ELR (cell line): ENCODE measurements at regions not wholly inside any gene's neighbourhood (a gene's known extent, or its start where the extent isn't known, plus 50 kb on each side); places are given as distances from the start of the nearest gene placed in this dataset.

Experiments
- DNase-seq: peaks from one replicate; pipeline ENCODE4 v3.0.0-alpha.2; 2015; ENCODE audit warnings: low read depth

DNA sequence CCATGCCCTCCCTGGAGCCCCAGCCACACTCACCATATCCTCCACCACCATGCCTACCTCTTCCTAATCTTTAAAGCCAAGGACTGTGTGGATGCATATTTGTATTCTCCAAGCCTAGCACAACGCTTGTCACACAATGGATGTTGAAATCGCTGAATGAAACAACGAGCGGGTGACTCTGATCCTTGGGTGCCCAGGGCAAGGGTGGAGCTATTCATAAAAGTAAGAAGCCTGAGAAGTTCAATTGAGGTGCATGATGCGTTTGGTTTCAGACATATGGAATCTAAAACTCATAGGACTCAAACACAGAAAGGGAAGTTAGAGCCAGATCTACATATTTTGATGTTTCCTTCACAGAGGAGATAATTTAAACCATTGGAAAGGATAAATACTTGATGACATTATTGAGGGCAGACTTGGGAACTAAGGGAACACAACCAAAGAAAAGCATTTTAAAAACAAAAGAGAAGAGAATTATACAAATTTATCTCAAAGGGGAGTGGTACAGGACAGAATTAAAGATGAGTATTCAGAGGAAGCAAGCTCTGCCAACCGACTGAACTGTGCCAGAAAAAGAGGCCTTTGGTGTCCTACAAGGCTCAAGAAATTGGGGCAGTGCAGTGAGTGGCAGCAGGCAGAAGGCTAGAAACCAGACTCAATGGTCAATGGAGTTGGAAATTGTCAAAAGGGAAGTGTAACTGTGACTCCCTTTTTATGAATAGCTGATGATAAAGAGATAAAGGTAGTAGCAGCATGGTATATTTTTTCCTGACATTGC is 200.6 kb upstream of the NCKAP5 start:
- DNase-seq: no peak

DNA sequence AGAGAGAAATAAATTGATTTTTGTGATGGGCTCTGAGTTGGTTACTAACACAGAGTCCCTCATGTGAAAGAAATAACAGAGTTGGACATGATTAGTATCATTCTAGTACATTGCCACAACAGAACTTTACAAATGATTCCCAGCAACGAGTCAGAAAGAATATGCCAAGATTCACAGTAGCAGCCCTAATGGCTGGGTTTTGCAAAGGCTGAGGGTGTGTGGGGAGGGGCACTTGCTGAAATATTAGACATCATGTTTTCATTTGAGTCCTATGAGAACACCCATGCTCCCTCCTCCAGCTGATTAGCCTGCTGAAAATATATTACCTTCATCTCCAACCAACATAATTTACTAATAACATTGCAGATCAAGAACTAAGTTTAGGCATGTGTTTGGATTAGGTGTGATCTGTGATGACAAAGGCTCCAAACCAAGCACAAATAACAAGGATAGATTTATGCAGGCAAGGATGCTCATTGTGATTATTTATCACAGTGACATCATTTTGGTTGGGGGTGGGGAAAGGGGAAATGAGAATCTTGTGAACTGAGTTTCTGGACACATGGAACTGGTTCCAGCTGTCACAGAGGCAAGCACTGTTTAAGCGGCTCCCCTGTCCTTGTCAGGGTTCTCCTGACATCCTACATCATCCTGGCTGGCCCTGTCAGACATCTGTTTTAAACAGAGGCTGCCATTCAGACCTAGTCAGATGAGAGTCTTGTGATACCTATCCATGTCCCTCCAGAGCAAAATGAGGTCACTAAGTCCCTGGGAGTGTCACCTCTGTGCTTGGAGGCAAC is 205.8 kb upstream of the NCKAP5 start:
- no peak for DNase-seq

DNA sequence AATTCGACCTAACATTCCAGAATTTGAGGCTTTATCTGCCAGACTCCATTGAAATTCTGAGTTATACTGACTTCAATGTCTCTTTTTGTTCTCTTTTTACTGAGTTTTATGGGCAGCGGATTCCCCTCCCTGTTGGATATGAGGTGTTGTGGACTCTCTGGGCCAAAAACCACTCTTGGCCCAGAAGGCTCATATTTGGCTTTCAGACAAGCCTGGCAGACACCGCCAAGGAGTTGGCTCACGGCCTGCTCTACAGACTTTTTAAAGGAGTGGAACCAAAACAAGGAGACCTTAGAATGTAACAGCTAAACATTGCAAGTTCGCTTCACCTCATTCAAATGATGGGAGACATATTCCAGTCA is 206.4 kb upstream of the NCKAP5 start:
- no peak for DNase-seq

DNA sequence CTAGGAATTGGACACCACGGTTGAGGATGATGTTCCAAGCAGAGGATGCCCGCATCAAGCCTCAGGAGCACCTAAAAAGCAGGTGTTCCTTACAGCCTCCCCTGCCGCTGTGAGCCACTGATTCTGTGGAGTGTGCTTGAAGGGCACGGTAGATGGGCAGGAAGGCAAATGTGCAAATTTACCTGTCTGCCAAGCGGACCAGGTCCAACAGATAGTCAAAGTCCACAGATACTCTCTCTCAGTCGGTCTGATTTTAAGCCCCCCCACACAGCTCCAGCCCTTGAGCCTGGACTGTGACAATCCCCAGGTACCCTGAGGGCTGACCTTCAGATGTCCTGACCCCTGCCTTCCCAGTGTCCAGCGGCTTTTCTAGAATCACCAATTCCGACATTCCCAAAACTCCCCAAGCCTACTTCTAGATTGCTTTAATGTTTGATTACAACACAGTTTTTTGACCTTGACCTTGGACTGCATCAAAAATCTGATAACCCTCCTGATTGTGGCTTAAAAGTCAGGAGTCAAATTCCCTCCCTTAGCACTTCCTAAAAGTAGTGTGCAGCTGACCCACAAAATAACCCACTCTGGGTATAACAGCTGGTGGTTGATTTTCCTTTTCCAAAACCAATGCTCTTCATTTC is 208.8 kb upstream of the NCKAP5 start:
- DNase-seq: no peak

DNA sequence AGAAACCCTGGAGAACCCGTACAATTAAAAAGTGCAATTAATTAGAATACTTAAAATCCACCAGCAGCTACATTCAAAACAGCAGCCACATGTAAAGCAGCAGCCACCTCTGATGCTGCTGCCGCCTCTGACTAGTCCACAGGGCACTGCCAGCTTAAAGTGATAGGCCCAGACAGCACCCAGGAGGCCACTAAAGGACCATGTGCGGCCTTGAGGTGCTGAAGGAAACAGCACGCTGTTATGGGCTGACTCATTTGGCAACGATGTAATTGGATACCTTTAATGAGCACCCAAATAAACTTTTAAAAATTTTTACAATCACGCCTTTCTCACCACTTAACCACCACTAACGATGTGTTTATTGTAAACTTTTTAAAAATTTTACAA is 209.3 kb upstream of the NCKAP5 start:
- peak; percentile 73 for DNase-seq

DNA sequence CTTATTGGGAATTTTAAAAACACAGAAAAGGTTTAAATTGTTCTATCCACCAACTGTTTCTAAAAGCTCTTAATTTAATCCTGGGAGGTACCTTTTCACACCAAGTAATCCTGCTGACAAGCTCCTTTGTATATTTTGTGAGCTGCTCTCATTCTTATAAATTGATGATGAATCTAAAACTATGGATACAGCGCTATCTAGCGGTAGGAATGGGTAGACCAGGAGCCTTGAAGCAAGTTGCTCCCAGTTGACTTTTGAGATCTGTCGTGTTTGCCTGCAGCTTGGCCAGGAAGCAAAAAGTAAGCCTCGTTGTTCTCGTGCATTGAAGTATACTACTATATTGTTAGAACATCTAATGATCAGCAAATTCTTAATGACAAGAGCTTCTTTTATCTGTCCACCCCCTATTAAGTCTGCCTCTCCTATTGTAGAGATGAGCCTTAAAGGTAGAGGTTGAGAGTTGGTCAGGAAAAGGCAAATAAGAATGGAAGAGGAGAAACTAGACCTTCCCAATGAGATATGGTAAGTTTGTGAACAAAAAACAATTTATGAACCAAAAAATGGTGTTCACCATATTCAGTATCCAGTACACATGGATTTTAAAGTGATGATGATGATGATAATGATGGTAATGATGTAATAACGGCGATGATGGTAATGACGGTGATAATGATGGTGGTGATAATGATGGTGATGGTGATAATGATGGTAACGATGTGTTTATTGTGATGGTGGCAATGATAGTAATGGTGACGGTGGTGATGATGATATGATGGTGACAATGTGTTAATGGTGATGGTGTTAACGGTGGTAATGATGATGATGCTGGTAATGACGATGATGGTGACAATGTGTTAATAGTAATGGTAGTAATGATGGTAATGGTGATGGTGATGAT is 212.1 kb upstream of the NCKAP5 start:
- peak; percentile 91 for DNase-seq

DNA sequence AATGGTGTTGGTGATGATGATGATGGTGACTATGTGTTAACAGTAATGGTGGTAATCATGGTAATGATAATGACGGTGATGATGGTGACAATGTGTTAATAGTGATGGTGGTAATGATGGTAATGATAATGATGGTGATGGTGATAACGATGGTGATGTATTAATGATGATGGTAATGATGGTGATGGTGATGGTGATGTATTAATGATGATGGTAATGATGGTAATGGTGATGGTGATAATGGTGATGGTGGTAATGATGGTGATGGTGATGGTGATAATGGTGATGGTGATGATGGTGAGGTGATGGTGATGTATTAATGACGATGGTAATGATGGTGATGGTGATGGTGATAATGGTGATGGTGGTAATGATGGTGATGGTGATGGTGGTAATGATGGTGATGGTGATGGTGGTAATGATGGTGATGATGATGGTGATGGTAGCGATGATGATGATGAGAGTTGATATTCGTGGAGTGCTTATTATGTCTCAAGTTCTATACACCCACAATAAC is 212.8 kb upstream of the NCKAP5 start:
- DNase-seq: no peak

DNA sequence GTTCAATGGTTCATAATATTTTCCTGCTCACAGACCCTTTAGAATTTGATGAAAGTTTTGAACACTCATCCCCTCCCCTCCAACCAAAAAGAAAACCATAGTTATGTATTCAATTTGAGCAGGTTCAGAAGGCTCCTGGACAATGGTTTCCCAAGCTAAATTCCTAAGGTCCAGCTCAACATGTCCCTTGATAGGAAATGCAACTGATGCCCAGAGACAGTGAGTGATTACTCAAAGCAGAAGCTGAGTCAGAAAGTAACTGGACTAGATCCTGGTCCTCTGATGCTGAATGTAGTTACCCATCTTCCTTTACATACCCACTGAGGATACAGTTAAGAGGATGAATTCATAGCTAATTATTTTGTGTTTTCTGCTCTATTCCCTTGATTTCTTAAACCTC is 218.9 kb upstream of the NCKAP5 start:
- DNase-seq: peak; percentile 80

DNA sequence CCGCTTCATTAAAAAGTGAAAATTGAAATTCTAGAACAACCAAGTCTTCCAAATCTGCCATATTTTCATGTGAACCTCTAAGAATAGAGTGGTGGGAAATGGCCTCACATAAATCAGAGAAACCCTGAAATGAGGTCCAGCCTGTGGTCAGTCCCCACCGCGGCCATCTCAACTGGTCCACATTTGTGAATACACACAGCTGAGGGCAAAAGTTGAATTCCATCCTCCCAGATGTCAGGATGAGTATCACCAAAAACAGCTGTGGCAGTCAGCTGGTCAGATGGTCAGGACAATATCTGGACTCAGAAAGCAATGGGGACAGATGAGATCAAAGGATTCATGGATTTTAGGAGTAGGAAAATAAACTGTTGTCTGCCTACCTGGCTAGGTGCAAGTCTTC is 219.4 kb upstream of the NCKAP5 start:
- DNase-seq: no peak

DNA sequence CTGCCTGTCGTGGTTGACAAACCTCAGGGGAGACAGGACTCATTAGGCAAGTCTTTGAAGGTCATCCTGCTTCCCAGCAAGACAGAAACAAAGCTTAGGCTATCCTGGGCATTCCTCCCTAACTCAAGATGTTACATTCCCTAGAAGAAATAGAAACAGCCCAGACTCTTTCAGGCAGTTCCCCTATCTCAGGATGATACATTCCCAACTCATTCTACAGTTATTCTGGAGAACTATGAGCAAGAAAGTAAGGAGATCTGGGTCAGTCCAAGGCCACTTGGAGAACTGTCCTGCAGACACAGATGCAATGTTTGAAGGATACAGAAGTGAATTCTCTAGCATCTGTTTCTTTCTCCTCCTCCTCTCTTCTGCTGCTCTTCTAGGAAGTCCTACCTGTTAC is 220.1 kb upstream of the NCKAP5 start:
- peak; percentile 69 for DNase-seq

DNA sequence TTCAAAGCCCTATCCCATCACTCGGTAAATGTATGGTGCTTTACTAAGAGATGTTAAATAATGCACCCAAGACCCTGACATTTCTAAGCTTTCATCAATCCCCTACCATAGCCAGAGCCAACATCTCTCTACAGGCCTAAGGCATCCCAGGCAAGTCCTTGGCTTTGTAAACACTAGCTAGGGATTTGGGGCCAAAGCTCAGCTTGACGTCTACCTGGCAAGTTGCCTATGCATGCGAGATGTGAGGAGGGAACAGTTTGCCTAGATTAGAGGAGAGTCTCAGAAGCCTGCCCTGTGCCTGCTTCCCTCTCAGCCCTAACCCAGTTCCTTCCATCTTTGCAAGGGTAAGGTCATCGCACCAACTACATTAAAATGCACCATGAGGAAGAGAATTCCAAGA is 221.5 kb upstream of the NCKAP5 start:
- DNase-seq: no peak

DNA sequence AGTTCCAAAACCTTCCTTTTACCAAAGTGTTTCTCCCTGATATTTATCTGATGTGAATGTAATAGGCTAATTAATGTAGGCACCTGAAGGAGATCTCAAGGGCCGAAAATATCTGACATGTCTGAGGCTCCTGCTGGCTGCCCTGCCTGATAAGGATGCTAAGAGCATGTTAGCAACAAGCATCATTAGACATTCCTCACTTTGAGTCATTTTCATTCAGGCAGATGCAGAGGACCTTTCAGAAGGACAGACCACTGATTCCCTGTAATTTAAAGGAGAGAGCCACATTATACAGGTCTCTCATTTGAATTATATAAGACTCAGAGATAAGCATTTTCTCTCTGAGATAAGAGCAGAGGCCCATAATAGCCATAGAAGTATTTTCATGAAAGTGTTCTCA is 222.4 kb upstream of the NCKAP5 start:
- peak; percentile 78 for DNase-seq

DNA sequence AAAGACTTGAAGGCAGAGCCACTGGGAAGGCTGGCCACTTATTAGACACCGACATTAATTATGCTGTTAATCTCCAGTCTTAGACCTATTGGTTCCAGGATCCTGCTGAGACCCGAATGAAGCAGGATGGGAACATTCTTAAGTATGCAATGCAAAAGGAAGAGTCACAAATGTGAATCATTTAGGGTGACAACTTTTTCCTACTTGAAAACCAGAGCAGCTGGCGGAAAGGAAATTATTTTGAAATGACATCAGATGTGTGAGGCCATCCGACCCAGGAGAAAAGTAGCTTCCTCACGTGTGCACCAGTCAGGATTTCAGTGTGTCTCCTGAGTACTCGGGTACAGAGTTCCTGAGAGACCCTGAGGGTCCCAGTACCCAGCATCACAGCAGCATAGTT is 222.9 kb upstream of the NCKAP5 start:
- peak; percentile 91 for DNase-seq

DNA sequence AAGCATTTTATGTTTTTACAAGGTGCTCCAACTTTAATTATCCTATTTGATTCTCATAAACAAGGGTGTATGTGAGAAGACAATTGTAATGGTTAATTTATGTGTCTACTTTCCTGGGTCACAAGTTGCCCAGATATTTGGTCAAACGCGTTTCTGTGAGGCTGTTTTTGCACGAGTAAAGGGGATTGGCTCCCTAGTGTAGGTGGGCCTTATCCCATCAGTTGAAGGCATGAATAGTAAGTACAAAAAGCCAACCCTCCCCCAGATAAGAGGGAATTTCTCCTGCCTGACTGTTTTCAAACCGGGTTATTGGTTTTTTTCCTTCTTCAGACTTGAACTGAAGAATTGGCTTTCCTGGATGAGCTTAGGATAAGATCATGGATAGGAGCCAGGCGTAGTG is 224.0 kb upstream of the NCKAP5 start:
- no peak for DNase-seq

DNA sequence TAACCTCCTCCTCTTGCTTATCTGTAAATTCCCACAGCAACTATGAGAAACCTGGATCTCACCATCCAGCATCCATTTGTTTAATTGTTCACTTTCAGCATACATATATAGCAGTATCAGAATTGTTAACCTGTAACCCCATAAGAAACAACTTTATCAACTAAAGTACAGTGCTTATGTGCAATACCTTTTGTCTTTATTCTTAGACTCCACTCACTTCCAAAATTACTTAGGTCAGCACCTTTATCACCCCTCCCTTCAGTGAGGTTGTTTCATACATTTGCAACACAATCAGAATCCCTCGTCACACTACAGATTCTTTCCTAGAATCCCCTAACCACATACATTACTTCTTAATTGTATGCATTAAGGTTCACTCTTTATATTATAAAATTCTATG is 225.9 kb upstream of the NCKAP5 start:
- no peak for DNase-seq

DNA sequence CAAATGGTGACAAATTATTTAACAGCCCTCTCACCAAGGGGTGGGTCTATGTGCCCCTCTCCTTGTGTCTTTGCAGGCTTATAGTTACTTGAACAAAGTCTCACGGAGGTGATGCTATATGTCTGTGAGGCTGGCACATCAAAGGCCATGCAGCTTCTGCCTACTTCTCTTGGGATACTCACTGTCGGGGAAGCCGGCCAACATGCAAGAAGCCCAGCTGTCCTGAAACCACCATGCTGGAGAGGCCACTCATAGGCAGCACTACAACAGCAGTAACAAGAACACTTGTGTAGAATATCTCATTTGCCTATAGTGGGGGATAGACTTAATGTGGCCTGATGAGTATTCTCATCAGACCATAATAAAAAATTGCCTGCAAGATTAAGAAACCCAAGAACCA is 233.7 kb upstream of the NCKAP5 start:
- DNase-seq: no peak

DNA sequence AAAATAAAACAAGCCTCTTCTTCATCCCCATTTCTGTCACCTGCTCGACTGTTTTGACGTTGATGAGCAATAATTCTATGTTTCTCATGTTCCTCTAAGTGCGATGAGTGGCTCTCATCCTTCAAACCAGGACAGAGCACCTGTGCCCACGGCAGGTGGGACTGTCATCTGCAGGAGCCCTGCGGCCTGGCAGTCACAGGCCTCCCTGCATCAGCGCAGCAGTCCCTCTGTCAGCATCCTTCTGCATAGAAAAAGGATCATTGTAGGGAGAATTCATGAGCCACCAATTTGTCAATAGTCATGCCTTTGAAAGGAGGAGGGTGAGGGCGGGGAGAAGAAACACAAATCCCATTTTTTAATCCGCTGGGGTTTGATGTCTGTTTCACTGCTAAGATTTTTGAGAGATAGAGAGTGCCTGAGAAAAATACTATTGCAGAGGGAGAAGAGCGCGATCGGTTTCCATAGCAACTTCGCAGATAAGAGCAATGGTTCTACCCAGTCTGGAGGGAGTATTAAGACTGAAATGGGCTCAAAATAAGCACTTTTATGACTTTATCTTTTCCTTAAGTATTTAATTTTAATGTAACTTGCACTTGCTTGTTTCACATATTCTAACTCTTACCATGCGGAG is 234.3 kb upstream of the NCKAP5 start:
- DNase-seq: no peak

DNA sequence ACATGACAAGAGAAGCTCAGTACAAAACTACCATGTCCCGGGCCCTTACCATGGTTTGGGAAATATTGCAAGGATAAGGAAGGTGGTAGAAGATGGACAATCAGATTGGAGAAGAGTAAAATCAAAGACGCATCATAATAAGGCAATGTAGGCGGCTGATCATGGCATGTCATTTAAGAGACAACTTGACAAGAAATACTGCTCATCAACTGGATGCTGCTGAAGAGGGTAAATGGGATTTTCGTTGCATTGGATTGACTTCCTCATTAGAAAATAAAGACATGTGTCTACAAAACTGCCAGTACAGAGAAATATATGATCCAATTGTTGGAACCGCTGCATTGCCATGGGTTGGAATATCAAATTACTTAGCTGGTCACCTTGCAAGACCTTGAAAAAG is 238.3 kb upstream of the NCKAP5 start:
- DNase-seq: no peak

DNA sequence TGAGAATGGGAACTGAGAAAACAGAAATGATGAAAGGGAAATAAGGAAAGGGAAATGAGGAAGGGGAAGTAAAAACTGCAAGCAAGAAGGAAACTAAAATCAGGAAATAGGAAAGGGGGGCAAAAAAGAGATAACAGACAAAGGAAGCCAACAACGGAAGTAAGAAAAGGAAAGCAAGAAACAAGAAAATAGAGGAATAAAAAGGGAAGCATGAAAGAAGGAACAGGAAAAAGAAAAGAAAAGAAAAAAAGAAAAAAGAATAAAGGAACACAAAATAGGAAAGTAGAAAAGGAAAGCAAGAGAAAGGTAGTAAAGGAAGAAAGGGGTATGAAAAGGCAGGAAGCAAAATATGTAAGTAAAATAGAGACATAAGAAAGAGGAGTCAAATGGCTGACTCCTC is 241.2 kb upstream of the NCKAP5 start:
- no peak for DNase-seq

DNA sequence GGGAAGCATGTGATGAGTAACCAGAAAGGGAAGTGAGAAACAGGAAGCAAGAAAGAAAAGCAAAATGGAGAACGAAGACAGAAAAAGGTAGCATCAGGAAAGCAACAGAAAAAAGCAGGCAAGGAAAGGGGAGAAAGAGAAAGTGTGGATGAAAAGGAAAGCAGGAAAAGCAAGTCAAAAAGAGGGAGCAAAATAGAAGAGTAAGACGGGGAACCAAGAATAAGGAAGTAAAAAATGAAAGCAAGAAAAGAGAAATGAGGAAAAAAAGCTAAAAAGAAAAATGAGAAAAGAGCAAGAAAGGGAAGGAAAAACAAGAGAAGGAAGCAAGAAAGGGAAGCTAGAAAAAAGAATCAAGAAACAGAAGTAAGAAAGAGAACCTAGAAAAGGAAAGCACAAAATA is 242.3 kb upstream of the NCKAP5 start:
- no peak for DNase-seq

DNA sequence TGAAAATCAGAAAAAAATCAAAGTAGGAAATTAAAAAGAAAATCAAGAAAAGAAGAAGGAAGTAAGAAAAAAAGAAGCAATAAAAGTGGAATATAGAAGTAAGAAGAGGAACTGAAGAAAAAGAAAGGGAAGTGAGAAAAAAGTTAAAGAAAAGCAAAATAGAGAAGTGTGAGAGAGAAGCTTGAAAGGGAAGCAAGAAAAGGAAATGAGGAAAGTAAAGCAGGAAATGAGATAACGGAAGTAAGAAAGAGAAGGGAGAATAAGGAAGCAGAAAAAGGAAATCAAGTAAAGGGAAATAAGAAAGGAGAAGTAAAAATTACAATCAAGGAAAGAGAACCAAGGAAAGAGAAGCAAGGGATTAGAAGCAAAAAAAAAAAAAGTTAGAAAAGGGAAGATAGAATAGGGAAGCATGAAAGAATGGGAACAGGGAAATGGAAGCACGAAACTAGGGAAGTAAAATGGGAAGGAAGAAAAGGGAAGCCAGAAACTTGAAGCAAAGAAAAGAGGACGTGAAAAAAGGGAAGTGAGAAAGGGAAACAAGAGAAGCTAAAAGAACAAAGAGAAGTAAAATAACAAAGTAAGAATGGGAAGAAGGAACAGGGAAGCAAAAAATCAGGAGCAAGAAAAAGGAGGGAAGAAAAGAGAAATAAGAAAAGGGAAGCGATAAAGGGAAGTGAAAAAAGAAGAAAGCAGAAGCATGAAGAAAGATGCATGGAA is 243.3 kb upstream of the NCKAP5 start:
- DNase-seq: no peak
